ENCODE measurements at regions not wholly inside any gene's neighbourhood (a gene's known extent, or its start where the extent isn't known, plus 50 kb on each side); places are given as distances from the start of the nearest gene placed in this dataset.

DNA sequence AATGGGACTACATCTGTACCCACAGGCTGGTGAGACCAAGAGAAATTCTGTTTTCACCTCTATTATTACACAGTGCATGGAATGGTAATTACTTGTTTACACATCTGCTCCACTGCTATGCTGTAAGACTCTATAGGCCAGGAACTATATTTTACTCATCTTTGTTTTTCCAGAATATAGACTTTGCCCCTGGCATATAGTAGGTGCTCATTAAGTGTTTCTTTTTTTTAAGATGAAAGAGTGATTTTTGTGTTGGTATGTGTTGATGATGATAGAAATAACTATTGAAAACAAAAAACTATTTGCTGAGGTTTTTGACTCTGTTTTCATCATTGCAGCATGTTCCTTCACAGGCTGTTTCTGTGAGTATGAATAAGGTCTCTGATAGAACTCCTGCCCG, 294.7 kb downstream of the CSNK1G3 start:
- ChIA-PET POLR2A (no interaction called here), CTCF (no interaction called here)
- DNase-seq (ENCODE audit: extremely low spot score), result no peak
- TF ChIP-seq, protein P1, sequence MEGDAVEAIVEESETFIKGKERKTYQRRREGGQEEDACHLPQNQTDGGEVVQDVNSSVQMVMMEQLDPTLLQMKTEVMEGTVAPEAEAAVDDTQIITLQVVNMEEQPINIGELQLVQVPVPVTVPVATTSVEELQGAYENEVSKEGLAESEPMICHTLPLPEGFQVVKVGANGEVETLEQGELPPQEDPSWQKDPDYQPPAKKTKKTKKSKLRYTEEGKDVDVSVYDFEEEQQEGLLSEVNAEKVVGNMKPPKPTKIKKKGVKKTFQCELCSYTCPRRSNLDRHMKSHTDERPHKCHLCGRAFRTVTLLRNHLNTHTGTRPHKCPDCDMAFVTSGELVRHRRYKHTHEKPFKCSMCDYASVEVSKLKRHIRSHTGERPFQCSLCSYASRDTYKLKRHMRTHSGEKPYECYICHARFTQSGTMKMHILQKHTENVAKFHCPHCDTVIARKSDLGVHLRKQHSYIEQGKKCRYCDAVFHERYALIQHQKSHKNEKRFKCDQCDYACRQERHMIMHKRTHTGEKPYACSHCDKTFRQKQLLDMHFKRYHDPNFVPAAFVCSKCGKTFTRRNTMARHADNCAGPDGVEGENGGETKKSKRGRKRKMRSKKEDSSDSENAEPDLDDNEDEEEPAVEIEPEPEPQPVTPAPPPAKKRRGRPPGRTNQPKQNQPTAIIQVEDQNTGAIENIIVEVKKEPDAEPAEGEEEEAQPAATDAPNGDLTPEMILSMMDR (IDR thresholded peaks at IDR 0.05; ENCODE audit: control extremely low read depth, extremely low read depth, low read depth, missing control alignments), result no peak

- POLR2A ChIA-PET, result no interaction called here
- no peak for DNase-seq (ENCODE audit: extremely low spot score)
- CTCF ChIA-PET, result no interaction called here
- TF ChIP-seq, protein P1 (IDR thresholded peaks at IDR 0.05; ENCODE audit: control extremely low read depth, extremely low read depth, low read depth, missing control alignments), result no peak
Observed at GRCh38 chr5:123805300-123805699, 293.3 kb downstream of the CSNK1G3 start.

- CTCF ChIA-PET, result interaction anchor here (1.4 kb wide), 1 partner anchor 30 kb away, joined by 3 read pairs; no protein-coding TSS in a partner anchor
- DNase-seq (ENCODE audit: extremely low spot score), result no peak
- TF ChIP-seq, protein P1 (IDR thresholded peaks at IDR 0.05; ENCODE audit: control extremely low read depth, extremely low read depth, low read depth, missing control alignments), result no peak
- POLR2A ChIA-PET, result no interaction called here
Observed at GRCh38 chr5:123803359-123803758, 291.4 kb downstream of the CSNK1G3 start.

DNA sequence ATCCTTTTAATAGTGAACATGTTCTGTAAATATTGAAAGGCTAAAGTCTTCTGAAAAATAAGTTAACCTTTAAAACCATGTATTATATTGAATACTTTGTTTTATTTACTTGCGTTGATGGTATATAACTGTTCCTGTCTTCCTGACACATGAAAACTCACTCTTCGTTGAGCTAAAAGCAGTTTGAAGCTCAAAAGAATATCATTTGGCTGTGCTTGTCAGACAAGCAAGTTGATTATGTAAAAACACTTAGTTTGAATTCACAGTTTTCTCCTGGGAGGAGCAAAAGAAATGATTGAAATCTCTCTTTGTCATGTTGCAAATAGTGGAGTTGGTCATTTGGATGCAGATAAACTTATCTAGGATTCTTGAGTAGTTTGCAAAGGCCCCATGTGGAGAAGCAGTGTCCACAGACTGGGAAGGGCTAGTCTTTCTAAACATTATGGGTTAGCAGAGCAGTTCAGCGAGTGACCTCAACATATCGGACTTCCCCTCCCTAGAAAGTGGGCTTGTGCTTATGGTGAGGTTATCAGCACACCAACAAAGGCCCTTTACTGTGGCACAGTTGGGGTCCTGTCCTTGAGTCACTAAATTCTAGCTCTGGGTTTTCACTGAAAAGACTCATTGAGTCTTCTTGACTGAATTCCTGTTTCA, 290.4 kb downstream of the CSNK1G3 start:
- DNase-seq (ENCODE audit: extremely low spot score), result no peak
- CTCF ChIA-PET, result no interaction called here
- TF ChIP-seq, protein P1 (IDR thresholded peaks at IDR 0.05; ENCODE audit: control extremely low read depth, extremely low read depth, low read depth, missing control alignments), result no peak
- POLR2A ChIA-PET, result no interaction called here

DNA sequence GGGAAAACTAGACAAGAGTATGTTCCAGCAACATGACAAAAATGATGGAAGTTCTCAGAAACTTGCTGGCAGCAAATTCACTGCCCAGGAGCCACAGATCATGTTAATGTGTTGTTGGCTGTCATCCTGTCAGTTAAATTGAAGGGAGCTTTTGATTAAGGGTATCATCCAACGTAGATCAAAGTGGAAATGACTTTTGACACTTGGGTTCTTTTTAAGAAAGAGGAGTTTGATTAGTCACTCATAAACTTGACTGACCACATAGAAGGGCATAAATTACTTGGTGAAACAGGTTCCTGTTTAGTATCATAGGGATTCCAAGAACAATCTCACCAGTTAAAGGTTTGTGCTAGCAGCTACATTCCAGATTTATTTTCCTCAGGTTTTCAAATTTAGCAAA, 288.7 kb downstream of the CSNK1G3 start:
- DNase-seq (ENCODE audit: extremely low spot score), result no peak
- ChIA-PET POLR2A (no interaction called here), CTCF (interaction anchor here (1.1 kb wide), 1 partner anchor 14 kb away, joined by 3 read pairs; no protein-coding TSS in a partner anchor)
- TF ChIP-seq, protein P1 (IDR thresholded peaks at IDR 0.05; ENCODE audit: control extremely low read depth, extremely low read depth, low read depth, missing control alignments), result no peak

GRCh38 chr5:123795688-123796087, 283.7 kb downstream of the CSNK1G3 start:
- ChIA-PET CTCF (interaction anchor here (1.3 kb wide), 1 partner anchor 29 kb away, joined by 3 read pairs; no protein-coding TSS in a partner anchor), POLR2A (no interaction called here)
- TF ChIP-seq, protein P1 (IDR thresholded peaks at IDR 0.05; ENCODE audit: control extremely low read depth, extremely low read depth, low read depth, missing control alignments), result no peak
- DNase-seq (ENCODE audit: extremely low spot score), result no peak
